Gastrocnemius medialis (tissue), 4 donors: ENCODE measurements at regions not wholly inside any gene's neighbourhood (a gene's known extent, or its start where the extent isn't known, plus 50 kb on each side); places are given as distances from the start of the nearest gene placed in this dataset.

Experiments
- ATAC-seq, 2 donors: fragments of 150-250 bp; one replicate each; pipeline ENCODE4 v1.9.1; 2016
- DNase-seq, 2 donors: peaks; one replicate each; pipeline ENCODE4 v3.0.0-alpha.2; 2019
- H3K27ac ChIP-seq, 4 donors: fragments of 200-600 bp; sonication (generic); 1 replicate in 1 of 4; 2 replicates in 3 of 4; pipeline ENCODE4 v1.5.1; 2016 to 2018; ENCODE audit warnings: mild to moderate bottlenecking in 2 of 4, moderate library complexity in 1 of 4
- H3K27me3 ChIP-seq, 3 donors: fragments of 200-600 bp; sonication (generic) in 2 of 3; 1 replicate in 1 of 3; 2 replicates in 2 of 3; pipeline versions ENCODE4 v1.5.1 to v1.6.0; 2016 to 2019; ENCODE audit warnings: mild to moderate bottlenecking in 1 of 3, moderate library complexity in 1 of 3
- H3K36me3 ChIP-seq, 2 donors: fragments of 200-600 bp; sonication (generic) in 1 of 2; one replicate each; pipeline ENCODE4 v1.5.1; 2017 to 2018
- H3K4me1 ChIP-seq, 2 donors: fragments of 200-600 bp; sonication (generic) in 1 of 2; one replicate each; pipeline ENCODE4 v1.5.1; 2016 to 2017; ENCODE audit warnings: mild to moderate bottlenecking in 2 of 2
- H3K4me3 ChIP-seq, 4 donors: fragments of 200-600 bp; sonication (generic) in 3 of 4; 1 replicate in 1 of 4; 2 replicates in 3 of 4; pipeline ENCODE4 v1.5.1; 2016 to 2019; ENCODE audit warnings: mild to moderate bottlenecking in 2 of 4
- H3K9me3 ChIP-seq, 3 donors: fragments of 200-600 bp; sonication (generic) in 2 of 3; 1 replicate in 1 of 3; 2 replicates in 2 of 3; pipeline ENCODE4 v1.5.1; 2016 to 2019
- CTCF ChIP-seq, 5 experiments: fragments of 450-650 bp in 3 of 5; fragments of 200-600 bp in 2 of 5; sonication (generic) in 2 of 5; IDR thresholded peaks in 4 of 5; conservative IDR thresholded peaks in 1 of 5; 1 replicate in 4 of 5; 2 replicates in 1 of 5; pipeline ENCODE4 v1.5.1; 2016 to 2019; ENCODE audit warnings: antibody characterized with exemption in 5 of 5, mild to moderate bottlenecking in 3 of 5, moderate library complexity in 3 of 5
- POLR2A ChIP-seq, 2 donors: fragments of 450-650 bp; IDR thresholded peaks; one replicate each; pipeline ENCODE4 v1.6.1; 2017; ENCODE audit warnings: antibody characterized with exemption in 2 of 2, mild to moderate bottlenecking in 2 of 2, moderate library complexity in 2 of 2
- in situ Hi-C, 4 donors: fragments of 200-750 bp; cut with MboI; loops; one replicate each; pipeline versions ENCODE4 v1.15.0 to v1.8.0; 2017; ENCODE audit warnings: low sequenced_read_pairs in 4 of 4
- intact Hi-C: fragments of 100-400 bp; cut with DNase I; formaldehyde crosslinking; loops from one replicate; pipeline ENCODE4 v1.15.1; 2023; ENCODE audit warnings: low total_unique reads

GRCh38 chr13:89791971-89792630 is 1555.4 kb upstream of the MIR17HG start:
- H3K27me3 ChIP-seq = no peaks in the 10 kb centered on the region
- no peaks in the 10 kb centered on the region for H3K4me1 ChIP-seq
- ATAC-seq = no peak
- no peak overlapping the region for H3K27ac ChIP-seq
- no peak for DNase-seq
- no peak overlapping the region for H3K4me3 ChIP-seq
- intact Hi-C loops = no loop called here
- in situ Hi-C loops = no loop called here
- TF ChIP-seq CTCF (IDR thresholded peaks at IDR 0.05 in 4 of 5, conservative IDR thresholded peaks at IDR 0.05 in 1 of 5) (no peak), POLR2A (IDR thresholded peaks at IDR 0.05) (no peak)
- H3K36me3 ChIP-seq = no peaks in the 10 kb centered on the region
- H3K9me3 ChIP-seq = no peaks in the 10 kb centered on the region

- in situ Hi-C loops (no loop called here), intact Hi-C loops (no loop called here)
- H3K27me3 ChIP-seq = no peaks in the 10 kb centered on the region
- H3K9me3 ChIP-seq = no peaks in the 10 kb centered on the region
- H3K27ac ChIP-seq = no peak overlapping the region
- DNase-seq = no peak
- TF ChIP-seq CTCF (IDR thresholded peaks at IDR 0.05 in 4 of 5, conservative IDR thresholded peaks at IDR 0.05 in 1 of 5) = no peak
- TF ChIP-seq POLR2A (IDR thresholded peaks at IDR 0.05) = no peak
- H3K36me3 ChIP-seq = no peaks in the 10 kb centered on the region
- no peak overlapping the region for H3K4me3 ChIP-seq
- ATAC-seq = no peak
- no peaks in the 10 kb centered on the region for H3K4me1 ChIP-seq
These were observed 1551.3 kb upstream of the MIR17HG start for GRCh38 chr13:89796196-89796595.

GRCh38 chr13:89803839-89804238 is 1543.6 kb upstream of the MIR17HG start:
- Histone ChIP-seq H3K4me1 (no peaks in the 10 kb centered on the region), H3K9me3 (no peaks in the 10 kb centered on the region), H3K27me3 (no peaks in the 10 kb centered on the region), H3K27ac (no peak overlapping the region), H3K4me3 (no peak overlapping the region), H3K36me3 (no peaks in the 10 kb centered on the region)
- intact Hi-C loops (no loop called here), in situ Hi-C loops (no loop called here)
- no peak for TF ChIP-seq CTCF (IDR thresholded peaks at IDR 0.05 in 4 of 5, conservative IDR thresholded peaks at IDR 0.05 in 1 of 5)
- no peak for TF ChIP-seq POLR2A (IDR thresholded peaks at IDR 0.05)
- no peak for ATAC-seq
- DNase-seq = no peak

GRCh38 chr13:89806594-89806993 is 1540.9 kb upstream of the MIR17HG start:
- DNase-seq = no peak
- Histone ChIP-seq H3K27ac (no peak overlapping the region), H3K27me3 (no peaks in the 10 kb centered on the region), H3K36me3 (no peaks in the 10 kb centered on the region), H3K9me3 (no peaks in the 10 kb centered on the region), H3K4me1 (no peaks in the 10 kb centered on the region), H3K4me3 (no peak overlapping the region)
- in situ Hi-C loops = no loop called here
- ATAC-seq = no peak
- intact Hi-C loops = no loop called here
- TF ChIP-seq CTCF (IDR thresholded peaks at IDR 0.05 in 4 of 5, conservative IDR thresholded peaks at IDR 0.05 in 1 of 5) (no peak), POLR2A (IDR thresholded peaks at IDR 0.05) (no peak)

GRCh38 chr13:89812856-89813255 is 1534.6 kb upstream of the MIR17HG start:
- intact Hi-C loops (no loop called here), in situ Hi-C loops (no loop called here)
- H3K27ac ChIP-seq = no peak overlapping the region
- no peaks in the 10 kb centered on the region for H3K27me3 ChIP-seq
- no peaks in the 10 kb centered on the region for H3K36me3 ChIP-seq
- no peaks in the 10 kb centered on the region for H3K4me1 ChIP-seq
- TF ChIP-seq POLR2A (IDR thresholded peaks at IDR 0.05) (no peak), CTCF (IDR thresholded peaks at IDR 0.05 in 4 of 5, conservative IDR thresholded peaks at IDR 0.05 in 1 of 5) (no peak)
- no peaks in the 10 kb centered on the region for H3K9me3 ChIP-seq
- DNase-seq = no peak
- no peak overlapping the region for H3K4me3 ChIP-seq
- ATAC-seq = no peak
